HEK293T (cell line): ENCODE measurements at regions not wholly inside any gene's neighbourhood (a gene's known extent, or its start where the extent isn't known, plus 50 kb on each side); places are given as distances from the start of the nearest gene placed in this dataset.

Experiments used
- CTCF ChIA-PET: fragments of 350-600 bp; formaldehyde crosslinking; extraction: SDS; loops from one replicate; lab custom pipeline; 2021; ENCODE audit warnings: antibody characterized with exemption, inconsistent platforms; lab: Yijun Ruan, JAX
- POLR2A ChIA-PET: fragments of 350-600 bp; formaldehyde crosslinking; extraction: SDS; loops from one replicate; lab custom pipeline; 2020; ENCODE audit warnings: antibody characterized with exemption, inconsistent platforms; lab: Yijun Ruan, JAX
- DNase-seq: peaks from one replicate; pipeline ENCODE4 v3.0.0; 2012; ENCODE audit warnings: mixed read lengths; ENCODE audit errors: extremely low spot score
- ARNT ChIP-seq: fragments of 450-650 bp; IDR thresholded peaks from 2 replicates; pipeline ENCODE4 v1.6.1; 2017; ENCODE audit warnings: mild to moderate bottlenecking
- BHLHE40 ChIP-seq: fragments of 450-650 bp; IDR thresholded peaks from 2 replicates; pipeline ENCODE4 v1.6.1; 2016; ENCODE audit warnings: mild to moderate bottlenecking, moderate library complexity, borderline replicate concordance
- CTBP1 ChIP-seq: fragments of 450-650 bp; IDR thresholded peaks from 2 replicates; pipeline ENCODE4 v1.6.1; 2016; ENCODE audit warnings: borderline replicate concordance
- ELF4 ChIP-seq: fragments of 450-650 bp; IDR thresholded peaks from 2 replicates; pipeline ENCODE4 v1.6.1; 2017; ENCODE audit warnings: antibody characterized with exemption
- FOXA1 ChIP-seq: fragments of 450-650 bp; IDR thresholded peaks from 2 replicates; pipeline ENCODE4 v1.6.1; 2016; ENCODE audit warnings: mild to moderate bottlenecking
- FOXK2 ChIP-seq: fragments of 450-650 bp; IDR thresholded peaks from 2 replicates; pipeline ENCODE4 v1.6.1; 2016; ENCODE audit warnings: mild to moderate bottlenecking
- FOXM1 ChIP-seq: fragments of 450-650 bp; IDR thresholded peaks from 2 replicates; pipeline ENCODE4 v1.6.1; 2017; ENCODE audit warnings: mild to moderate bottlenecking, borderline replicate concordance
- HDGF ChIP-seq: fragments of 450-650 bp; IDR thresholded peaks from 2 replicates; pipeline ENCODE4 v1.6.1; 2017; ENCODE audit warnings: antibody characterized with exemption, borderline replicate concordance
- L3MBTL2 ChIP-seq: fragments of 450-650 bp; conservative IDR thresholded peaks from 2 replicates; pipeline ENCODE4 v1.6.1; 2016; ENCODE audit warnings: mild to moderate bottlenecking
- LEF1 ChIP-seq: fragments of 450-650 bp; IDR thresholded peaks from 2 replicates; pipeline ENCODE4 v1.6.1; 2017; ENCODE audit warnings: mild to moderate bottlenecking, borderline replicate concordance
- NFRKB ChIP-seq: fragments of 450-650 bp; IDR thresholded peaks from 2 replicates; pipeline ENCODE4 v1.6.1; 2016; ENCODE audit warnings: mild to moderate bottlenecking, moderate library complexity
- PKNOX1 ChIP-seq: fragments of 450-650 bp; IDR thresholded peaks from 2 replicates; pipeline ENCODE4 v1.6.1; 2016
- SP1 ChIP-seq: fragments of 450-650 bp; IDR thresholded peaks from 2 replicates; pipeline ENCODE4 v1.6.1; 2017
- SUZ12 ChIP-seq: fragments of 450-650 bp; IDR thresholded peaks from 2 replicates; pipeline ENCODE4 v1.6.1; 2016; ENCODE audit warnings: mild to moderate bottlenecking
- TARDBP ChIP-seq: fragments of 450-650 bp; IDR thresholded peaks from 2 replicates; pipeline ENCODE4 v1.6.1; 2016
- ZNF384 ChIP-seq: fragments of 450-650 bp; IDR thresholded peaks from 2 replicates; pipeline ENCODE4 v1.6.1; 2016

GRCh38 chr6:92559611-92560010 is 859.7 kb downstream of the EPHA7 start:
- ChIA-PET CTCF (no interaction called here), POLR2A (no interaction called here)
- no peak for TF ChIP-seq FOXA1
- TF ChIP-seq BHLHE40 = no peak
- no peak for TF ChIP-seq NFRKB
- no peak for TF ChIP-seq ELF4
- no peak for TF ChIP-seq SP1
- no peak for TF ChIP-seq LEF1
- no peak for TF ChIP-seq HDGF
- TF ChIP-seq FOXM1 = no peak
- TF ChIP-seq FOXK2 = no peak
- no peak for TF ChIP-seq TARDBP
- TF ChIP-seq ZNF384 = no peak
- TF ChIP-seq SUZ12 = no peak
- DNase-seq = no peak

- POLR2A ChIA-PET = no interaction called here
These were observed 860.4 kb downstream of the EPHA7 start for GRCh38 chr6:92559003-92559402.

GRCh38 chr6:92550501-92550900 is 868.9 kb downstream of the EPHA7 start:
- CTCF ChIA-PET = no interaction called here
- TF ChIP-seq SP1 (no peak), BHLHE40 (no peak), ARNT (no peak), HDGF (no peak), FOXM1 (no peak), FOXA1 (no peak)
- POLR2A ChIA-PET = no interaction called here
- no peak for DNase-seq

More at GRCh38 chr6:92559003-92559402, 860.4 kb downstream of the EPHA7 start:
- CTCF ChIA-PET = interaction anchor here (0.6 kb wide), 1 partner anchor 747 kb away, joined by 3 read pairs; no protein-coding TSS in a partner anchor
- TF ChIP-seq NFRKB = no peak
- DNase-seq = no peak

- ChIA-PET POLR2A (no interaction called here), CTCF (interaction anchor here (0.6 kb wide), 1 partner anchor 191 kb away, joined by 10 read pairs; no protein-coding TSS in a partner anchor)
- no peak for TF ChIP-seq FOXA1
- DNase-seq = no peak
These were observed 873.5 kb downstream of the EPHA7 start for GRCh38 chr6:92545861-92546260.

- ChIA-PET CTCF (interaction anchor here (0.6 kb wide), 1 partner anchor 310 kb away, joined by 3 read pairs; no protein-coding TSS in a partner anchor), POLR2A (no interaction called here)
- no peak for DNase-seq
- TF ChIP-seq ELF4 (no peak), L3MBTL2 (no peak), TARDBP (no peak), PKNOX1 (no peak), BHLHE40 (no peak), CTBP1 (no peak)
These were observed 877.8 kb downstream of the EPHA7 start for GRCh38 chr6:92541448-92542060.

GRCh38 chr6:92538926-92539325 is 880.4 kb downstream of the EPHA7 start:
- no peak for DNase-seq
- ChIA-PET POLR2A (no interaction called here), CTCF (no interaction called here)
- TF ChIP-seq FOXA1 = no peak
- TF ChIP-seq ARNT = no peak
- TF ChIP-seq NFRKB = no peak
- TF ChIP-seq ZNF384 = no peak
- no peak for TF ChIP-seq TARDBP
- TF ChIP-seq CTBP1 = no peak
- TF ChIP-seq LEF1 = no peak
- no peak for TF ChIP-seq L3MBTL2
- TF ChIP-seq SP1 = no peak
- TF ChIP-seq HDGF = no peak
- TF ChIP-seq PKNOX1 = no peak
- no peak for TF ChIP-seq SUZ12
- no peak for TF ChIP-seq FOXK2
- no peak for TF ChIP-seq FOXM1
- TF ChIP-seq BHLHE40 = no peak
- TF ChIP-seq ELF4 = no peak

GRCh38 chr6:92538275-92538674 is 881.1 kb downstream of the EPHA7 start:
- POLR2A ChIA-PET = no interaction called here
- TF ChIP-seq LEF1 = no peak
- no peak for TF ChIP-seq ZNF384
- TF ChIP-seq FOXA1 = no peak
- CTCF ChIA-PET = no interaction called here
- DNase-seq = no peak

GRCh38 chr6:92534109-92534508 is 885.2 kb downstream of the EPHA7 start:
- TF ChIP-seq TARDBP (no peak), NFRKB (no peak), L3MBTL2 (no peak), ELF4 (no peak)
- no peak for DNase-seq
- ChIA-PET CTCF (no interaction called here), POLR2A (no interaction called here)

GRCh38 chr6:92522589-92522988 is 896.8 kb downstream of the EPHA7 start:
- no peak for DNase-seq
- POLR2A ChIA-PET = no interaction called here
- TF ChIP-seq FOXM1 (no peak), ARNT (no peak), FOXK2 (no peak), LEF1 (no peak), ELF4 (no peak), TARDBP (no peak), PKNOX1 (no peak), HDGF (no peak), FOXA1 (no peak), BHLHE40 (no peak), SP1 (no peak), ZNF384 (no peak), NFRKB (no peak), L3MBTL2 (no peak)
- CTCF ChIA-PET = no interaction called here
